KMS-11 (cell line): ENCODE measurements at regions not wholly inside any gene's neighbourhood (a gene's known extent, or its start where the extent isn't known, plus 50 kb on each side); places are given as distances from the start of the nearest gene placed in this dataset.

Experiments used
- H2AFZ ChIP-seq: fragments of 200-600 bp; sonication (generic); 2 replicates; pipeline ENCODE4 v1.6.1; 2016; ENCODE audit warnings: antibody characterized with exemption, mixed run types, low read depth
- H3K27ac ChIP-seq: fragments of 200-600 bp; sonication (generic); 2 replicates; pipeline ENCODE4 v1.6.1; 2016; ENCODE audit warnings: mild to moderate bottlenecking, mixed run types
- H3K27me3 ChIP-seq: fragments of 200-600 bp; sonication (generic); 2 replicates; pipeline ENCODE4 v1.6.1; 2017; ENCODE audit warnings: mild to moderate bottlenecking, low read depth, mixed run types, moderate library complexity; ENCODE audit not compliant: insufficient read depth
- H3K36me3 ChIP-seq: fragments of 200-600 bp; sonication (generic); 2 replicates; pipeline ENCODE4 v1.6.1; 2017; ENCODE audit warnings: mild to moderate bottlenecking, mixed run types; ENCODE audit not compliant: insufficient read depth
- H3K4me1 ChIP-seq: fragments of 200-600 bp; sonication (generic); 2 replicates; pipeline ENCODE4 v1.6.1; 2016; ENCODE audit warnings: mild to moderate bottlenecking, low read depth, mixed run types; ENCODE audit not compliant: poor library complexity, severe bottlenecking
- H3K4me2 ChIP-seq: fragments of 200-600 bp; sonication (generic); 2 replicates; pipeline ENCODE4 v1.7.0; 2016; ENCODE audit warnings: mild to moderate bottlenecking, mixed run types
- H3K4me3 ChIP-seq: fragments of 200-600 bp; sonication (generic); IDR thresholded peaks from 2 replicates; pipeline ENCODE4 v1.6.1; 2017; ENCODE audit warnings: low read depth, low read length, mixed read lengths; ENCODE audit not compliant: insufficient read depth
- H3K79me2 ChIP-seq: fragments of 200-600 bp; sonication (generic); 2 replicates; pipeline ENCODE4 v1.6.1; 2016; ENCODE audit warnings: low read depth, mixed run types; ENCODE audit not compliant: insufficient read depth
- H3K9ac ChIP-seq: fragments of 200-600 bp; sonication (generic); 2 replicates; pipeline ENCODE4 v1.6.1; 2016; ENCODE audit warnings: mild to moderate bottlenecking, mixed run types
- H4K20me1 ChIP-seq: fragments of 200-600 bp; sonication (generic); 2 replicates; pipeline ENCODE4 v1.6.1; 2016; ENCODE audit warnings: mild to moderate bottlenecking, mixed run types; ENCODE audit not compliant: insufficient read depth
- TF ChIP-seq, protein P1 (sequence below): fragments of 200-600 bp; sonication (generic); conservative IDR thresholded peaks from 2 replicates; pipeline ENCODE4 v1.6.1; 2017; ENCODE audit warnings: low read depth, mild to moderate bottlenecking, antibody characterized with exemption, low read length, moderate library complexity, mixed read lengths

DNA sequence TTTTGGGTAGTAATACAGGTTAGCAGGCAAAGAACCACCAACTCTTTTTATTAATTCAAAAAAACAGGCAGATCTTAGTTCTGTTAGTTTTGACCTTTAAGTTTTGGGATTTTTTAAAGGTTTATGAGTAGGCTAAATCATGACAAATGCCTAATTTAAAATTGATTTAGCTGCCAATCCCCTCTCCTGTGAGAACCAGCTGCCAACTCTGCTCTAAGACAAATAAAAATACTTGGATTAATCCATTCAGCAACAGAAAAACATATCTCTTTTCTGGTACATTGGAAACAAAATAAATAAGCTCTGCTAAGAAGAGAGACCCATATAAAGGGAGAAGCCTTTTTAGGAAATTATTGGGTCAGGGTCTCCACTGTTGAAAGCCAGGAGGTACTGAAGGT is 160.8 kb downstream of the NTMT2 start:
- no peaks in the 10 kb centered on the region for H3K79me2 ChIP-seq
- no peaks in the 10 kb centered on the region for H3K27me3 ChIP-seq
- no peak overlapping the region for H3K27ac ChIP-seq
- H3K9ac ChIP-seq = no peak overlapping the region
- no peak overlapping the region for H2AFZ ChIP-seq
- H3K4me3 ChIP-seq = no peak overlapping the region
- TF ChIP-seq, protein P1, sequence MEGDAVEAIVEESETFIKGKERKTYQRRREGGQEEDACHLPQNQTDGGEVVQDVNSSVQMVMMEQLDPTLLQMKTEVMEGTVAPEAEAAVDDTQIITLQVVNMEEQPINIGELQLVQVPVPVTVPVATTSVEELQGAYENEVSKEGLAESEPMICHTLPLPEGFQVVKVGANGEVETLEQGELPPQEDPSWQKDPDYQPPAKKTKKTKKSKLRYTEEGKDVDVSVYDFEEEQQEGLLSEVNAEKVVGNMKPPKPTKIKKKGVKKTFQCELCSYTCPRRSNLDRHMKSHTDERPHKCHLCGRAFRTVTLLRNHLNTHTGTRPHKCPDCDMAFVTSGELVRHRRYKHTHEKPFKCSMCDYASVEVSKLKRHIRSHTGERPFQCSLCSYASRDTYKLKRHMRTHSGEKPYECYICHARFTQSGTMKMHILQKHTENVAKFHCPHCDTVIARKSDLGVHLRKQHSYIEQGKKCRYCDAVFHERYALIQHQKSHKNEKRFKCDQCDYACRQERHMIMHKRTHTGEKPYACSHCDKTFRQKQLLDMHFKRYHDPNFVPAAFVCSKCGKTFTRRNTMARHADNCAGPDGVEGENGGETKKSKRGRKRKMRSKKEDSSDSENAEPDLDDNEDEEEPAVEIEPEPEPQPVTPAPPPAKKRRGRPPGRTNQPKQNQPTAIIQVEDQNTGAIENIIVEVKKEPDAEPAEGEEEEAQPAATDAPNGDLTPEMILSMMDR = no peak
- H3K4me1 ChIP-seq = no peaks in the 10 kb centered on the region
- H3K36me3 ChIP-seq = no peaks in the 10 kb centered on the region
- H3K4me2 ChIP-seq = no peak overlapping the region
- H4K20me1 ChIP-seq = no peaks in the 10 kb centered on the region

DNA sequence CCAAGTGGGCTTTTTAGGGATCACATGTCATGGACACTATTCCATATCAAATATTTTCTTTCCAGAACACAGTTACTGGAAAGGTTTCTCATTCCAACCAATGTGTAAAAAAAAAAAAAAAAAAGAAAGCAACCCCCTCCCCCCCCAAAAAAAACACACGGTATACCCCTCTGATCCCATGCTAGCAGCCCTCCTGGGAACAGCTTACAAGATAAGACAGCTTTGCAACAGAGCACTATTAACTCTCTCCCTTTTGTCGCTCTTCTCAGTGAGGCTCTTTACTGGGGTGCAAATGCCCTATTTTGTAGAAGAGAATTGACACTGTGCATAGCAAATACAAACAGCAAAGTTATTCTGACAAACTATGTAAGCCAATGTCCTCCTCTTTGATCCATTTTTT is 161.2 kb downstream of the NTMT2 start:
- H2AFZ ChIP-seq = no peak overlapping the region
- no peak overlapping the region for H3K4me3 ChIP-seq
- no peaks in the 10 kb centered on the region for H3K79me2 ChIP-seq
- H3K4me1 ChIP-seq = no peaks in the 10 kb centered on the region
- TF ChIP-seq, protein P1 = no peak
- no peaks in the 10 kb centered on the region for H3K36me3 ChIP-seq
- no peak overlapping the region for H3K27ac ChIP-seq
- no peak overlapping the region for H3K4me2 ChIP-seq
- no peak overlapping the region for H3K9ac ChIP-seq
- H4K20me1 ChIP-seq = no peaks in the 10 kb centered on the region
- no peaks in the 10 kb centered on the region for H3K27me3 ChIP-seq

- H3K9ac ChIP-seq = no peak overlapping the region
- H3K79me2 ChIP-seq = no peaks in the 10 kb centered on the region
- H3K4me2 ChIP-seq = no peak overlapping the region
- H4K20me1 ChIP-seq = no peaks in the 10 kb centered on the region
- TF ChIP-seq, protein P1 = no peak
- H3K36me3 ChIP-seq = no peaks in the 10 kb centered on the region
- H2AFZ ChIP-seq = no peak overlapping the region
- H3K4me1 ChIP-seq = no peaks in the 10 kb centered on the region
- no peaks in the 10 kb centered on the region for H3K27me3 ChIP-seq
- H3K4me3 ChIP-seq = no peak overlapping the region
- H3K27ac ChIP-seq = no peak overlapping the region
Observed at GRCh38 chr1:170307426-170307825, 161.7 kb downstream of the NTMT2 start.

- TF ChIP-seq, protein P1 = no peak
- no peaks in the 10 kb centered on the region for H3K27me3 ChIP-seq
- H3K4me1 ChIP-seq = no peaks in the 10 kb centered on the region
- no peak overlapping the region for H3K27ac ChIP-seq
- H3K9ac ChIP-seq = no peak overlapping the region
- H2AFZ ChIP-seq = no peak overlapping the region
- H3K79me2 ChIP-seq = no peaks in the 10 kb centered on the region
- H4K20me1 ChIP-seq = no peaks in the 10 kb centered on the region
- H3K4me3 ChIP-seq = no peak overlapping the region
- no peak overlapping the region for H3K4me2 ChIP-seq
- H3K36me3 ChIP-seq = no peaks in the 10 kb centered on the region
Observed at GRCh38 chr1:170309389-170310013, 163.7 kb downstream of the NTMT2 start.
